HG03575 (cell line): ENCODE measurements at regions not wholly inside any gene's neighbourhood (a gene's known extent, or its start where the extent isn't known, plus 50 kb on each side); places are given as distances from the start of the nearest gene placed in this dataset.
"Not testable (repeated sequence)": the region's sequence is repeated elsewhere in the genome, so short reads cannot be mapped to it uniquely, and the experiment has no call there.

ENCODE experiments used
- ATAC-seq: cut with Tn5 transposase; IDR thresholded peaks from one replicate; pipeline ENCODE4 v1.9.1; 2021; ENCODE audit not compliant: unreplicated experiment, insufficient number of reproducible peaks, low FRiP score; ENCODE audit errors: extremely low read depth

GRCh38 chr9:102436599-102436998 is 558.5 kb upstream of the CYLC2 start:
- not testable (repeated sequence) for ATAC-seq

DNA sequence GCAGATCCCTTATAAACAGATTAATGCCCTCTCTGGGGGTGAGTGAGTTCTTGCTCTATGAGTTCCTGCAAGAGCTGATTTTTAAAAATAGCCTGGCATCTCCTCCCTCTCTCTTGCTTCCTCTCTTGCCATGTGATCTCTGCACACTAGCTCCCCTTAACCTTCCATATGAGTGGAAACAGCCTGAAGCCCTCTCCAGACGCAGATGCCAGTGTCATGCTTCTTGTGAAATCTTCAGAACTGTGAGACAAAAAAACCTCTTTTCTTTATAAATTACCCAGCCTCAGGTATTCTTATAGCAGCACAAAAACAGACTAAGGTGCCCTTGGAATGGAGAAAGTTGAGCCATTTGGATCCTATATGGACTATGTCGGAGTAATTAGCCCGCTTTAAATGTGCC is 559.7 kb upstream of the CYLC2 start:
- no peak for ATAC-seq

DNA sequence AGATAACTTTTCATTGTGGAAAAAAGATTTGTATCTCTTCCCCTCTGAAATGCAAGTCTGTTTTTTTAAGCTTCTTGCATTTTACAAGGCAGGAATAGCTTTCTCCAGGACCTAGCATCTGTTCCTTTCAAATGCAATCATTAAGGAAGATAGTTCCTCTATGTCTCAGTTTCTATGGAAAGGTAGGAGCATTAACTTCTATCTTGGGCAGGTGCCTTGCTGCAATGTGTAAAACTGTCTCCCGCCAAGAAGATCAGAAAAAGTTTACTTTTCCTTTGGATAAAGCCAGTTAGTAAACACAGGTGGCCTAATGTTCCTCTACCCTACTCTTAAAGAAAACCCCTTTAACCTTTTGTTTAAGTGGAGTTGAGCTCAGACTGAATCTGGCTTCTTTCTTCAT is 560.6 kb upstream of the CYLC2 start:
- no peak for ATAC-seq

DNA sequence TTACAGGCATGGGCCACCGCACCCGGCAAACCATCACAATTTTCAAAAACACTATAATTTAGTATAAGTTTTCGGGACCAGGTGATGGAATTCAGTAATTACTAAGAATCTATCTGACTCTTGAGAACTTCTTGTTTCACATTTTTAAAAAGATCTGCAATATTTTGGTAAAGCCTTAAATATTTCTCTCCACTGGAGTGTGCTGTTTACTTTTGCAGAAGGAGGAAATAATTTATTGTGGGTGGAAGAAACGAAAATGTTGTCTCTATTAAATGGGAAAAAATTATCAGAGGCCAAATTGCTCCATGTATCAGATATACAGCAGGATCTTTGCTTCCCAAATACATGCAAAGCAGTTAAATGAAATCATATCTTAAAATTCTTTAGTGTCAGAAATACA is 566.8 kb upstream of the CYLC2 start:
- ATAC-seq, result no peak

DNA sequence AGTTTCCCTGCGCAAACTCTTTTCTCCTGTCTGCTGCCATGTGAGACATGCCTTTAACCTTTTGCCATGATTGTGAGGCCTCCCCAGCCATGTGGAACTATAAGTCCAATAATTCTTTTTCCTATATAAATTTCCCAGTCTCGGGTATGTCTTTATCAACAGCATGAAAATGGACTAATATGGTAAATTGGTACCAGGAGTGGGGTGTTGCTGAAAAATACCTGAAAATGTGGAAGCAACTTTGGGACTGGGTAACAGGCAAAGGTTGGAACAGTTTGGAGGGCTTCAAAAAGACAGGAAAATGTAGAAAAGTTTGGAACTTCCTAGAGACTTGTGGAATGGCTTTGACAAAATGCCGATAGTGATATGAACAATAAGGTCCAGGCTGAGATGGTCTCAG is 578.9 kb upstream of the CYLC2 start:
- ATAC-seq, result not testable (repeated sequence)

DNA sequence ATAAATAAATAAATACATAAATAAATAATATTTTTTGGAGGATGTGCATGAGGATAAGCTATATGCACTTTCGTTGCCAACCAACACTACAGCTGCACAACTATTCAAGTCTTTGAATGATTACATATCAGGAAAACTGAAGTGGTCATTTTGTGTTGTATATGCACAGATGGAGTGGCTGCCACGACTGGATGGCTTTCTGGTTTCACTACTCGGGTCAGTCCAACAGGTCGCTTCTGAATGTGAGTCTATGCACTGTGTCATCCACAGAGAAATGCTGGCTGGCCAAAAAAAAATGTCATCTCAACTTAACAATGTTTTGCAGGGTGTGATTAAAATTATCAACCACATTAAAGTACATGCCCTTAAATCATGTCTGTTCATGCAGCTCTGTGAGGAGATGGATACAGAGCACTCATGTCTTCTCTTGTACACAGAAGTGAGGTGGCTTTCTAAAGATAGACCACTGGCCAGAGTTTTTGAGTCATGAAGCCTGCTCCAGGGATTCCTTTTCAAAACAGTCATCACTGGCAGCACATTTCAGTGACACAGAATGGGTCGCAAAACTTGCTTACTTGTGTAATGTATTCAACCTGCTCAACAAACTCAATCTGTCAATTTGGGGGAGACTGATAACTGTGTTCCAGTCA is 589.8 kb upstream of the CYLC2 start:
- no peak for ATAC-seq

GRCh38 chr9:102403514-102403913 is 591.6 kb upstream of the CYLC2 start:
- no peak for ATAC-seq

GRCh38 chr9:102398205-102398604 is 596.9 kb upstream of the CYLC2 start:
- no peak for ATAC-seq

DNA sequence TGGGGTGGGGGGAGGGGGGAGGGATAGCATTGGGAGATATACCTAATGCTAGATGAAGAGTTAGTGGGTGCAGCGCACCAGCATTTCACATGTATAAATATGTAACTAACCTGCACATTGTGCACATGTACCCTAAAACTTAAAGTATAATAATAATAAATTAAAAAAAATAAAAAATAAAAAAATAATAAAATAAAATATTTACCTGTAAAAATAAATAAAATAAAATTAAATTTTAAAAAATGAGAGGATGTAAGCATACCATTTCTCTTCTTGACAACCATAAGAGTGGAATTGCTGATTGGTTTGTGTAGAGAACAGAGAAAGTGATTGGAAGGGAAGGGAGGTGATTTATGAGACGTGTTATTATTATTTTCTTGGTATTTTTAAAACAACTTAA is 609.5 kb upstream of the CYLC2 start:
- ATAC-seq, result not testable (repeated sequence)

GRCh38 chr9:102362470-102363132 is 624.2 kb upstream of the GRIN3A start:
- no peak for ATAC-seq

GRCh38 chr9:102360846-102361245 is 622.4 kb upstream of the GRIN3A start:
- ATAC-seq, result no peak

DNA sequence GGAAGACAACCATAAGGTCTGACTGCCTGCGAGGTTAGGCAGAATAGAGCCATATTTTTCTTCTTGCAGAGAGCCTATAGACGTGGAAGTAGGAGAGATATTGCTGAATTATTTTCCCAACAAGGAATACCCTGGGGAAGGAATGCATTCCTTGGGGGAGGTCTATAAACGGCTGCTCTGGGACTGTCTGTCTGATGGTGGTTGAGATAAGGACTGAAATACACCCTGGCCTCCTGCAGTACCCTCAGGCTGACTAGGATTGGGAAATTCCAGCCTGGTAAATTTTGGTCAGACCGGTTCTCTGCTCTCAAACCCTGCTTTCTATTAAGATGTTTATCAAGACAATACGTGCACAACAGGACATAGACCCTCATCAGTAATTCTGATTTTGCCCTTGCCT is 617.5 kb upstream of the GRIN3A start:
- no peak for ATAC-seq

- no peak for ATAC-seq
These were observed 615.6 kb upstream of the GRIN3A start for GRCh38 chr9:102354041-102354440.

DNA sequence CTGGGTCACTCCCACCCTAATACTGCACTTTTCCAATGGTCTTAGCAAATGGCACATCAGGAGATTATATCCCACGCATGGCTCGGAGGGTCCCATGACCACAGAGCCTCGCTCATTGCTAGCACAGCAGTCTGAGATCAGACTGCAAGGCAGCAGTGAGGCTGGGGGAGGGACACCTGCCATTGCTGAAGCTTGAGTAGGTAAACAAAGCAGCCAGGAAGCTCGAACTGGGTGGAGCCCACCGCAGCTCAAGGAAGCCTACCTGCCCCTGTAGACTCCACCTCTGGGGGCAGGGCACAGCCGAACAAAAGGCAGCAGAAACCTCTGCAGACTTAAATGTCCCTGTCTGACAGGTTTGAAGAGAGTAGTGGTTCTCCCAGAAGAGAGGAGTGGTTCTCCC is 599.0 kb upstream of the GRIN3A start:
- ATAC-seq, result not testable (repeated sequence)

DNA sequence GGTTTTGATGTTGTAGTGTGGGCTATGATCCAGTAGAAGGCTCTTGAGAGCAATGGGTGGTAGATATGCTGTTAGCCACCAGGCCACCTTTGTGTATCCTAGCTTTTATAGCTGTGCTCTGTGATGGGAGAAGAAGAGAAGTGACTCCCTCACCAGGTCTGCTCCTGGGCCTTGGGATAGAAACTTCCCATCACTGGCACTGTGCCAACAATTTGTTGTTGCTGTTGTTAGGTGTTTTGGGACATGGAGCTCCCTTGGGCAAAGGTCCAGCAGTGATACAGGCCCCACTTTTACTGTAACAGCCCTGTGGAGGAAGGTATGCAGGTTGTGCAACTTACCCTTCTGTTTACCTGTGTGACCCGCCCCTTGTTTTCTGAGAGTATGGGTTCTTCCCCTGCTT is 570.9 kb upstream of the GRIN3A start:
- no peak for ATAC-seq

- no peak for ATAC-seq
These were observed 556.7 kb upstream of the GRIN3A start for GRCh38 chr9:102295188-102295587.

DNA sequence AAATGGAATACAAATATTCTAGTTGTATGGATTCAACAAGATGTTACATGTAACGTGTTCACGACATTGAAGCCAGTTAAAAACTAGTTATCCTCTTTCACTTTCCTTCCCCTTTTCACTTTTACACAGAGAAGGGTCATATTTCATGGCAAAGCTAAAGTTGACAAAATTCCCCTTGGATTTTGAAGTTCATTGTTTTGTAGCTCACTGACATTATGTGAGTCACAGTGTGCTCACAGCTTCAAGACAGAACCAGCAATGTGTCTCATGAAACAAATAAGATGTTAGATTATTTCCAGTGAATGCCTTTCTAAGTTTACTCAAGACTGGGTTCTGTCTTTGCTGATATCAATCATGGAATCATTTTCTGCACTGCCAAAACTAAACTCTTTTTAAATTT is 535.5 kb upstream of the GRIN3A start:
- no peak for ATAC-seq

GRCh38 chr9:102253099-102253498 is 514.7 kb upstream of the GRIN3A start:
- no peak for ATAC-seq

GRCh38 chr9:102244916-102245315 is 506.5 kb upstream of the GRIN3A start:
- ATAC-seq, result no peak

- ATAC-seq, result no peak
These were observed 499.1 kb upstream of the GRIN3A start for GRCh38 chr9:102237520-102237919.

DNA sequence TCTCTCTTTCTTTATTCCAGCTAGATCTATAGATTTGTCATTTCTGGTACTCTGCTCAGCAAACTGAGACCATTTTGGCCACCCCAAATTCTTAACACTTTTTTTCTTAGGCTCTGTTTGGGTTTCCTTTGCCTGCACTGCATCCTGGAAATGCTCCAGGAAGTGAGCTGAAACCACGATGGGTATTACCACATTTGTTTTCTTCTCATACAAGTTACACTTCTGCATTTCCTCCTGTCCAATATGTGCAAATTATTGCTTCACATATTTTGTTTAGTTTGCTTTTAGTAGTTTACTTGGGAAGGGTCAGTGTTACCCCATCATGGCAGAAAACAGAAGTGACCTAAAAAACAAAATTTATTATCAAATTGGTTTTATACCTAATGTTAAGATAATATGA is 498.6 kb upstream of the GRIN3A start:
- no peak for ATAC-seq
